ENCODE measurements at regions not wholly inside any gene's neighbourhood (a gene's known extent, or its start where the extent isn't known, plus 50 kb on each side); places are given as distances from the start of the nearest gene placed in this dataset.

- no peak for DNase-seq
These were observed 134.8 kb downstream of the ASB7 start for GRCh38 chr15:100737214-100737613.

GRCh38 chr15:100738614-100739013, 136.2 kb downstream of the ASB7 start:
- no peak for DNase-seq

- DNase-seq = no peak
These were observed 137.7 kb downstream of the ASB7 start for GRCh38 chr15:100740138-100740537.

- no peak for DNase-seq
These were observed 128.0 kb upstream of the ALDH1A3 start for GRCh38 chr15:100751585-100751984.

- DNase-seq = no peak
These were observed 126.1 kb upstream of the ALDH1A3 start for GRCh38 chr15:100753503-100753902.

- DNase-seq = no peak
These were observed 122.0 kb upstream of the ALDH1A3 start for GRCh38 chr15:100757661-100758060.

GRCh38 chr15:100758555-100758954, 121.1 kb upstream of the ALDH1A3 start:
- no peak for DNase-seq

- DNase-seq = no peak
These were observed 120.5 kb upstream of the ALDH1A3 start for GRCh38 chr15:100759106-100759505.

- DNase-seq = no peak
These were observed 119.8 kb upstream of the ALDH1A3 start for GRCh38 chr15:100759698-100760356.

- no peak for DNase-seq
These were observed 119.2 kb upstream of the ALDH1A3 start for GRCh38 chr15:100760357-100760903.

- DNase-seq = no peak
These were observed 118.2 kb upstream of the ALDH1A3 start for GRCh38 chr15:100761290-100761935.

GRCh38 chr15:100762289-100762688, 117.3 kb upstream of the ALDH1A3 start:
- no peak for DNase-seq

GRCh38 chr15:100762913-100763834, 116.5 kb upstream of the ALDH1A3 start:
- no peak for DNase-seq

GRCh38 chr15:100763835-100764750, 115.5 kb upstream of the ALDH1A3 start:
- DNase-seq = no peak

GRCh38 chr15:100764778-100765466, 114.7 kb upstream of the ALDH1A3 start:
- DNase-seq = no peak

GRCh38 chr15:100765467-100766241, 114.0 kb upstream of the ALDH1A3 start:
- peak; percentile 10 for DNase-seq

GRCh38 chr15:100766243-100767000, 113.2 kb upstream of the ALDH1A3 start:
- DNase-seq = no peak

- DNase-seq = no peak
These were observed 112.4 kb upstream of the ALDH1A3 start for GRCh38 chr15:100767001-100767825.

GRCh38 chr15:100768501-100768931, 111.1 kb upstream of the ALDH1A3 start:
- no peak for DNase-seq

All from hematopoietic multipotent progenitor cell treated with erythropoietin and hydrocortisone succinate and interleukin-3 and kit ligand, for 6 days (in vitro differentiated cells).